ENCODE measurements at regions not wholly inside any gene's neighbourhood (a gene's known extent, or its start where the extent isn't known, plus 50 kb on each side); places are given as distances from the start of the nearest gene placed in this dataset.

- no peaks in the 10 kb centered on the region for H3K36me3 ChIP-seq (ENCODE audit: insufficient read depth, insufficient read length, low read length)
- no peak overlapping the region for H3K4me3 ChIP-seq (ENCODE audit: insufficient read length, low read depth)
- H3K9me3 ChIP-seq (ENCODE audit: insufficient read depth, low read length) = no peaks in the 10 kb centered on the region
- no peak overlapping the region for H3K9ac ChIP-seq (ENCODE audit: insufficient read length, low read depth)
- no peak for TF ChIP-seq SUZ12 (IDR thresholded peaks at IDR 0.05; ENCODE audit: extremely low read depth, insufficient read depth, insufficient read length)
- no peak for TF ChIP-seq YY1 (IDR thresholded peaks at IDR 0.05; ENCODE audit: insufficient read depth, insufficient read length)
- TF ChIP-seq ZNF274 (IDR thresholded peaks at IDR 0.05; ENCODE audit: low read depth, low read length) = no peak
- DNase-seq (ENCODE audit: low read depth, low spot score) = no peak
- no peaks in the 10 kb centered on the region for H3K4me1 ChIP-seq (ENCODE audit: insufficient read depth, insufficient read length)
- no peaks in the 10 kb centered on the region for H3K27me3 ChIP-seq (ENCODE audit: insufficient read depth, insufficient read length)
Observed at GRCh38 chr14:58873228-58873953, 235.6 kb downstream of the DACT1 start.

GRCh38 chr14:58875613-58876012, 237.9 kb downstream of the DACT1 start:
- no peak overlapping the region for H3K4me3 ChIP-seq (ENCODE audit: insufficient read length, low read depth)
- H3K9me3 ChIP-seq (ENCODE audit: insufficient read depth, low read length) = no peaks in the 10 kb centered on the region
- no peak for TF ChIP-seq YY1 (IDR thresholded peaks at IDR 0.05; ENCODE audit: insufficient read depth, insufficient read length)
- TF ChIP-seq SUZ12 (IDR thresholded peaks at IDR 0.05; ENCODE audit: extremely low read depth, insufficient read depth, insufficient read length) = no peak
- no peak for TF ChIP-seq ZNF274 (IDR thresholded peaks at IDR 0.05; ENCODE audit: low read depth, low read length)
- H3K27me3 ChIP-seq (ENCODE audit: insufficient read depth, insufficient read length) = no peaks in the 10 kb centered on the region
- DNase-seq (ENCODE audit: low read depth, low spot score) = no peak
- H3K36me3 ChIP-seq (ENCODE audit: insufficient read depth, insufficient read length, low read length) = no peaks in the 10 kb centered on the region
- no peaks in the 10 kb centered on the region for H3K4me1 ChIP-seq (ENCODE audit: insufficient read depth, insufficient read length)
- no peak overlapping the region for H3K9ac ChIP-seq (ENCODE audit: insufficient read length, low read depth)

GRCh38 chr14:58876608-58877007, 238.8 kb downstream of the DACT1 start:
- Histone ChIP-seq H3K27me3 (ENCODE audit: insufficient read depth, insufficient read length) (no peaks in the 10 kb centered on the region), H3K9me3 (ENCODE audit: insufficient read depth, low read length) (no peaks in the 10 kb centered on the region), H3K4me1 (ENCODE audit: insufficient read depth, insufficient read length) (no peaks in the 10 kb centered on the region), H3K36me3 (ENCODE audit: insufficient read depth, insufficient read length, low read length) (no peaks in the 10 kb centered on the region), H3K4me3 (ENCODE audit: insufficient read length, low read depth) (no peak overlapping the region), H3K9ac (ENCODE audit: insufficient read length, low read depth) (no peak overlapping the region)
- TF ChIP-seq YY1 (IDR thresholded peaks at IDR 0.05; ENCODE audit: insufficient read depth, insufficient read length) = no peak
- no peak for TF ChIP-seq SUZ12 (IDR thresholded peaks at IDR 0.05; ENCODE audit: extremely low read depth, insufficient read depth, insufficient read length)
- TF ChIP-seq ZNF274 (IDR thresholded peaks at IDR 0.05; ENCODE audit: low read depth, low read length) = no peak
- no peak for DNase-seq (ENCODE audit: low read depth, low spot score)

- TF ChIP-seq YY1 (IDR thresholded peaks at IDR 0.05; ENCODE audit: insufficient read depth, insufficient read length) (no peak), SUZ12 (IDR thresholded peaks at IDR 0.05; ENCODE audit: extremely low read depth, insufficient read depth, insufficient read length) (no peak), ZNF274 (IDR thresholded peaks at IDR 0.05; ENCODE audit: low read depth, low read length) (no peak)
- Histone ChIP-seq H3K4me3 (ENCODE audit: insufficient read length, low read depth) (no peak overlapping the region), H3K36me3 (ENCODE audit: insufficient read depth, insufficient read length, low read length) (no peaks in the 10 kb centered on the region), H3K9ac (ENCODE audit: insufficient read length, low read depth) (no peak overlapping the region), H3K9me3 (ENCODE audit: insufficient read depth, low read length) (no peaks in the 10 kb centered on the region), H3K4me1 (ENCODE audit: insufficient read depth, insufficient read length) (no peaks in the 10 kb centered on the region), H3K27me3 (ENCODE audit: insufficient read depth, insufficient read length) (no peaks in the 10 kb centered on the region)
- no peak for DNase-seq (ENCODE audit: low read depth, low spot score)
Observed at GRCh38 chr14:58878439-58879139, 240.8 kb downstream of the DACT1 start.

GRCh38 chr14:58881433-58881832, 243.7 kb downstream of the DACT1 start:
- no peaks in the 10 kb centered on the region for H3K27me3 ChIP-seq (ENCODE audit: insufficient read depth, insufficient read length)
- H3K4me3 ChIP-seq (ENCODE audit: insufficient read length, low read depth) = no peak overlapping the region
- H3K36me3 ChIP-seq (ENCODE audit: insufficient read depth, insufficient read length, low read length) = no peaks in the 10 kb centered on the region
- no peaks in the 10 kb centered on the region for H3K4me1 ChIP-seq (ENCODE audit: insufficient read depth, insufficient read length)
- no peak overlapping the region for H3K9ac ChIP-seq (ENCODE audit: insufficient read length, low read depth)
- no peak for DNase-seq (ENCODE audit: low read depth, low spot score)
- TF ChIP-seq SUZ12 (IDR thresholded peaks at IDR 0.05; ENCODE audit: extremely low read depth, insufficient read depth, insufficient read length) (no peak), ZNF274 (IDR thresholded peaks at IDR 0.05; ENCODE audit: low read depth, low read length) (no peak), YY1 (IDR thresholded peaks at IDR 0.05; ENCODE audit: insufficient read depth, insufficient read length) (no peak)
- no peaks in the 10 kb centered on the region; the same call in 1 of the 2 replicates for H3K9me3 ChIP-seq (ENCODE audit: insufficient read depth, low read length)

- Histone ChIP-seq H3K4me1 (ENCODE audit: insufficient read depth, insufficient read length) (no peaks in the 10 kb centered on the region), H3K9ac (ENCODE audit: insufficient read length, low read depth) (no peak overlapping the region), H3K27me3 (ENCODE audit: insufficient read depth, insufficient read length) (no peaks in the 10 kb centered on the region), H3K9me3 (ENCODE audit: insufficient read depth, low read length) (no peaks in the 10 kb centered on the region; the same call in 1 of the 2 replicates), H3K36me3 (ENCODE audit: insufficient read depth, insufficient read length, low read length) (no peaks in the 10 kb centered on the region), H3K4me3 (ENCODE audit: insufficient read length, low read depth) (no peak overlapping the region)
- no peak for DNase-seq (ENCODE audit: low read depth, low spot score)
- no peak for TF ChIP-seq SUZ12 (IDR thresholded peaks at IDR 0.05; ENCODE audit: extremely low read depth, insufficient read depth, insufficient read length)
- no peak for TF ChIP-seq ZNF274 (IDR thresholded peaks at IDR 0.05; ENCODE audit: low read depth, low read length)
- TF ChIP-seq YY1 (IDR thresholded peaks at IDR 0.05; ENCODE audit: insufficient read depth, insufficient read length) = no peak
Observed at GRCh38 chr14:58882577-58883018, 244.8 kb downstream of the DACT1 start.

GRCh38 chr14:58884442-58884841, 246.7 kb downstream of the DACT1 start:
- Histone ChIP-seq H3K36me3 (ENCODE audit: insufficient read depth, insufficient read length, low read length) (no peaks in the 10 kb centered on the region), H3K9ac (ENCODE audit: insufficient read length, low read depth) (no peak overlapping the region), H3K27me3 (ENCODE audit: insufficient read depth, insufficient read length) (no peaks in the 10 kb centered on the region), H3K9me3 (ENCODE audit: insufficient read depth, low read length) (no peaks in the 10 kb centered on the region; the same call in 1 of the 2 replicates), H3K4me3 (ENCODE audit: insufficient read length, low read depth) (no peak overlapping the region), H3K4me1 (ENCODE audit: insufficient read depth, insufficient read length) (no peaks in the 10 kb centered on the region)
- no peak for DNase-seq (ENCODE audit: low read depth, low spot score)
- TF ChIP-seq YY1 (IDR thresholded peaks at IDR 0.05; ENCODE audit: insufficient read depth, insufficient read length) (no peak), SUZ12 (IDR thresholded peaks at IDR 0.05; ENCODE audit: extremely low read depth, insufficient read depth, insufficient read length) (no peak), ZNF274 (IDR thresholded peaks at IDR 0.05; ENCODE audit: low read depth, low read length) (no peak)

Measured in NT2/D1 (cell line).